ENCODE measurements at regions not wholly inside any gene's neighbourhood (a gene's known extent, or its start where the extent isn't known, plus 50 kb on each side); places are given as distances from the start of the nearest gene placed in this dataset.

- TF ChIP-seq, protein P1, sequence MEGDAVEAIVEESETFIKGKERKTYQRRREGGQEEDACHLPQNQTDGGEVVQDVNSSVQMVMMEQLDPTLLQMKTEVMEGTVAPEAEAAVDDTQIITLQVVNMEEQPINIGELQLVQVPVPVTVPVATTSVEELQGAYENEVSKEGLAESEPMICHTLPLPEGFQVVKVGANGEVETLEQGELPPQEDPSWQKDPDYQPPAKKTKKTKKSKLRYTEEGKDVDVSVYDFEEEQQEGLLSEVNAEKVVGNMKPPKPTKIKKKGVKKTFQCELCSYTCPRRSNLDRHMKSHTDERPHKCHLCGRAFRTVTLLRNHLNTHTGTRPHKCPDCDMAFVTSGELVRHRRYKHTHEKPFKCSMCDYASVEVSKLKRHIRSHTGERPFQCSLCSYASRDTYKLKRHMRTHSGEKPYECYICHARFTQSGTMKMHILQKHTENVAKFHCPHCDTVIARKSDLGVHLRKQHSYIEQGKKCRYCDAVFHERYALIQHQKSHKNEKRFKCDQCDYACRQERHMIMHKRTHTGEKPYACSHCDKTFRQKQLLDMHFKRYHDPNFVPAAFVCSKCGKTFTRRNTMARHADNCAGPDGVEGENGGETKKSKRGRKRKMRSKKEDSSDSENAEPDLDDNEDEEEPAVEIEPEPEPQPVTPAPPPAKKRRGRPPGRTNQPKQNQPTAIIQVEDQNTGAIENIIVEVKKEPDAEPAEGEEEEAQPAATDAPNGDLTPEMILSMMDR (IDR thresholded peaks at IDR 0.05; ENCODE audit: poor library complexity, severe bottlenecking): no peak
- TF ChIP-seq TAF1 (IDR thresholded peaks at IDR 0.05; ENCODE audit: low read depth): no peak
- no peak for TF ChIP-seq POLR2AphosphoS5 (IDR thresholded peaks at IDR 0.05)
- TF ChIP-seq MXI1 (conservative IDR thresholded peaks at IDR 0.05; ENCODE audit: poor library complexity, severe bottlenecking): no peak
- TF ChIP-seq REST (IDR thresholded peaks at IDR 0.05; ENCODE audit: borderline replicate concordance): no peak
- TF ChIP-seq EP300 (conservative IDR thresholded peaks at IDR 0.05; ENCODE audit: poor library complexity, severe bottlenecking): no peak
Measured at GRCh38 chr17:14701886-14702285, 401.0 kb downstream of the HS3ST3B1 start.

Data from neural cell (in vitro differentiated cells).